Endothelial cell of umbilical vein (primary cell): ENCODE measurements at regions not wholly inside any gene's neighbourhood (a gene's known extent, or its start where the extent isn't known, plus 50 kb on each side); places are given as distances from the start of the nearest gene placed in this dataset.

Experiments used
- EZH2 ChIP-seq: IDR thresholded peaks from 2 replicates; pipeline ENCODE4 v1.6.1; 2012; ENCODE audit warnings: borderline replicate concordance, low read depth, mild to moderate bottlenecking, moderate library complexity, low read length, inconsistent platforms; ENCODE audit not compliant: severe bottlenecking
- POLR2A ChIP-seq: IDR thresholded peaks from 2 replicates; pipeline ENCODE4 v1.6.1; 2012; ENCODE audit warnings: low read depth, mild to moderate bottlenecking, control low read depth, low read length
- POLR2AphosphoS5 ChIP-seq: IDR thresholded peaks from 2 replicates; pipeline ENCODE4 v1.6.1; 2012; ENCODE audit warnings: low read depth, mild to moderate bottlenecking, control low read depth, low read length, moderate library complexity; ENCODE audit not compliant: insufficient read depth
- TF ChIP-seq, protein P1 (sequence below), 2 donors: IDR thresholded peaks; 1 replicate in 1 of 2; 2 replicates in 1 of 2; pipeline ENCODE4 v1.5.1; 2011; ENCODE audit warnings: low read length in 2 of 2, mild to moderate bottlenecking in 2 of 2, moderate library complexity in 2 of 2, control low read depth in 1 of 2, inconsistent platforms in 1 of 2, low read depth in 1 of 2; ENCODE audit not compliant: insufficient read depth in 1 of 2; ENCODE audit errors: extremely low read depth in 1 of 2

DNA sequence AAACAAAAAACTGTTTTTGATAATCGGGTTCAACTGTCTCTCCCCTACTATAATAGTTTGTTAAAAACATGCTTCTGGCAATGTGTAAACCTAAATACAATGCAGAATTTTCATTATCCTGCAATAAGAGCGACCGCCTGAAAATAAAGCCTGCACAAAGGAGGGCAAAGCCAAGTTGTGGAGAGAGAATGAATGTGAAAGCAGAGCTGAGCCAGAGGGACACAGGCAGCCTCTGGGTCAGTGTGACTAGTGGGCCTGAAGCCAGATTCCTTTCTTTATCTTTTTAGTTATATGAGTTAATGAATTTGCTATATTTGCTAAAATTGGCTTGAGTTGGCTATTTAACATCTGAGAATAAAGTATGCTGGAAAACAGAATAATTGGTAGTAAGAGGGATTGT, 615.2 kb downstream of the PLA2G4A start:
- TF ChIP-seq, protein P1, sequence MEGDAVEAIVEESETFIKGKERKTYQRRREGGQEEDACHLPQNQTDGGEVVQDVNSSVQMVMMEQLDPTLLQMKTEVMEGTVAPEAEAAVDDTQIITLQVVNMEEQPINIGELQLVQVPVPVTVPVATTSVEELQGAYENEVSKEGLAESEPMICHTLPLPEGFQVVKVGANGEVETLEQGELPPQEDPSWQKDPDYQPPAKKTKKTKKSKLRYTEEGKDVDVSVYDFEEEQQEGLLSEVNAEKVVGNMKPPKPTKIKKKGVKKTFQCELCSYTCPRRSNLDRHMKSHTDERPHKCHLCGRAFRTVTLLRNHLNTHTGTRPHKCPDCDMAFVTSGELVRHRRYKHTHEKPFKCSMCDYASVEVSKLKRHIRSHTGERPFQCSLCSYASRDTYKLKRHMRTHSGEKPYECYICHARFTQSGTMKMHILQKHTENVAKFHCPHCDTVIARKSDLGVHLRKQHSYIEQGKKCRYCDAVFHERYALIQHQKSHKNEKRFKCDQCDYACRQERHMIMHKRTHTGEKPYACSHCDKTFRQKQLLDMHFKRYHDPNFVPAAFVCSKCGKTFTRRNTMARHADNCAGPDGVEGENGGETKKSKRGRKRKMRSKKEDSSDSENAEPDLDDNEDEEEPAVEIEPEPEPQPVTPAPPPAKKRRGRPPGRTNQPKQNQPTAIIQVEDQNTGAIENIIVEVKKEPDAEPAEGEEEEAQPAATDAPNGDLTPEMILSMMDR (IDR thresholded peaks at IDR 0.05; ENCODE audit: extremely low read depth in 1 of 2, insufficient read depth in 1 of 2, low read depth in 1 of 2, low read length in 2 of 2): no peak
- no peak for TF ChIP-seq EZH2
- TF ChIP-seq POLR2A: no peak
- TF ChIP-seq POLR2AphosphoS5: no peak
